Endothelial cell of umbilical vein (primary cell): ENCODE measurements at regions not wholly inside any gene's neighbourhood (a gene's known extent, or its start where the extent isn't known, plus 50 kb on each side); places are given as distances from the start of the nearest gene placed in this dataset.

Source experiments
- BruUV-seq: library from RNA; stranded (reverse); fragments of 400-500 nt; replicated peaks from 2 replicates; lab custom pipeline; 2021; lab: Mats Ljungman, UMichigan
- CTCF ChIA-PET: fragments of 300-600, 350-600 bp; sonication (Branson Sonifier 250); formaldehyde crosslinking; loops from one replicate; lab custom pipeline; 2021; ENCODE audit warnings: antibody characterized with exemption, inconsistent platforms; lab: Charles Lee
- POLR2A ChIA-PET: fragments of 300-600, 350-600 bp; sonication (Branson Sonifier 250); formaldehyde crosslinking; loops from one replicate; lab custom pipeline; 2021; ENCODE audit warnings: antibody characterized with exemption, inconsistent platforms; lab: Charles Lee
- DNase-seq: peaks from one replicate; pipeline ENCODE4 v3.0.0-alpha.2; 2011; ENCODE audit warnings: low read depth, low spot score
- FAIRE-seq: peaks from 2 replicates; lab custom pipeline; 2011; peaks lifted over from hg19 to GRCh38; lab: Jason Lieb, UNC
- H2AFZ ChIP-seq: 2 replicates; pipeline ENCODE4 v1.6.0; 2012; ENCODE audit warnings: low read depth, low read length, control low read depth, inconsistent platforms
- H3K27ac ChIP-seq: 2 replicates; pipeline ENCODE4 v1.5.1; 2011; ENCODE audit warnings: low read depth, mild to moderate bottlenecking, control low read depth, low read length, moderate library complexity; ENCODE audit not compliant: insufficient read depth
- H3K27me3 ChIP-seq, 2 experiments: 2 replicates each; pipeline versions ENCODE4 v1.6.0 to v1.6.1; 2011; ENCODE audit warnings: low read length in 2 of 2, mixed read lengths in 1 of 2; ENCODE audit not compliant: control insufficient read depth in 2 of 2, insufficient read depth in 2 of 2
- H3K36me3 ChIP-seq, 2 experiments: 2 replicates in 1 of 2; 3 replicates in 1 of 2; pipeline ENCODE4 v1.5.1; 2011; ENCODE audit warnings: low read length in 2 of 2, mild to moderate bottlenecking in 1 of 2, moderate library complexity in 1 of 2; ENCODE audit not compliant: control insufficient read depth in 2 of 2, insufficient read depth in 2 of 2; ENCODE audit errors: extremely low read depth in 1 of 2
- H3K4me1 ChIP-seq: 3 replicates; pipeline ENCODE4 v1.5.1; 2011; ENCODE audit warnings: mild to moderate bottlenecking, low read length; ENCODE audit not compliant: control insufficient read depth, insufficient read depth; ENCODE audit errors: extremely low read depth
- H3K4me2 ChIP-seq: 2 replicates; pipeline ENCODE4 v1.6.1; 2011; ENCODE audit warnings: low read length, control low read depth, mixed read lengths; ENCODE audit not compliant: insufficient read depth
- H3K4me3 ChIP-seq, 3 experiments: fragments of 200-600 bp in 1 of 3; sonication (generic), shearing (Covaris generic) in 1 of 3; replicated peaks in 1 of 3; 2 replicates each; pipeline ENCODE4 v1.5.1; 2011 to 2016; ENCODE audit warnings: control low read depth in 3 of 3, low read length in 3 of 3, mild to moderate bottlenecking in 2 of 3, inconsistent platforms in 1 of 3, low read depth in 1 of 3, moderate library complexity in 1 of 3; ENCODE audit not compliant: insufficient read depth in 1 of 3
- H3K79me2 ChIP-seq: 2 replicates; pipeline ENCODE4 v1.6.0; 2012; ENCODE audit warnings: low read length, inconsistent platforms; ENCODE audit not compliant: control insufficient read depth, insufficient read depth
- H3K9ac ChIP-seq: replicated peaks from 2 replicates; pipeline ENCODE3; 2011; ENCODE audit warnings: low read length, control low read depth; ENCODE audit not compliant: insufficient read depth; ENCODE audit errors: extremely low read depth
- H3K9me1 ChIP-seq: replicated peaks from 3 replicates; pipeline ENCODE4 v1.6.0; 2011; ENCODE audit warnings: mild to moderate bottlenecking, low read length; ENCODE audit not compliant: control insufficient read depth, insufficient read depth; ENCODE audit errors: extremely low read depth
- H3K9me3 ChIP-seq: replicated peaks from 2 replicates; pipeline ENCODE4 v1.5.1; 2012; ENCODE audit warnings: low read length, inconsistent platforms; ENCODE audit not compliant: control insufficient read depth, insufficient read depth
- H4K20me1 ChIP-seq: replicated peaks from 2 replicates; pipeline ENCODE3; 2011; ENCODE audit warnings: mild to moderate bottlenecking, low read length; ENCODE audit not compliant: control insufficient read depth, insufficient read depth; ENCODE audit errors: extremely low read depth
- CTCF ChIP-seq, 2 donors: IDR thresholded peaks; 1 replicate in 1 of 2; 2 replicates in 1 of 2; pipeline ENCODE4 v1.5.1; 2011; ENCODE audit warnings: low read length in 2 of 2, mild to moderate bottlenecking in 2 of 2, moderate library complexity in 2 of 2, control low read depth in 1 of 2, inconsistent platforms in 1 of 2, low read depth in 1 of 2; ENCODE audit not compliant: insufficient read depth in 1 of 2; ENCODE audit errors: extremely low read depth in 1 of 2
- EZH2 ChIP-seq: IDR thresholded peaks from 2 replicates; pipeline ENCODE4 v1.6.1; 2012; ENCODE audit warnings: borderline replicate concordance, low read depth, mild to moderate bottlenecking, moderate library complexity, low read length, inconsistent platforms; ENCODE audit not compliant: severe bottlenecking
- GATA2 ChIP-seq: IDR thresholded peaks from 2 replicates; pipeline ENCODE4 v1.7.0; 2011; ENCODE audit warnings: low read depth, mild to moderate bottlenecking, moderate library complexity, mixed read lengths, low read length; ENCODE audit not compliant: insufficient read length, insufficient read depth
- MYC ChIP-seq: IDR thresholded peaks from one replicate; pipeline ENCODE4 v1.6.1; 2011; ENCODE audit warnings: mild to moderate bottlenecking, low read depth, low read length
- POLR2A ChIP-seq: IDR thresholded peaks from 2 replicates; pipeline ENCODE4 v1.6.1; 2012; ENCODE audit warnings: low read depth, mild to moderate bottlenecking, control low read depth, low read length
- POLR2AphosphoS5 ChIP-seq: IDR thresholded peaks from 2 replicates; pipeline ENCODE4 v1.6.1; 2012; ENCODE audit warnings: low read depth, mild to moderate bottlenecking, control low read depth, low read length, moderate library complexity; ENCODE audit not compliant: insufficient read depth
- dilution Hi-C: fragments of 300-500 bp; cut with MboI; formaldehyde crosslinking; loops from one replicate; pipeline ENCODE4 v1.15.0; 2019; ENCODE audit warnings: low sequenced_read_pairs; ENCODE audit not compliant: extremely low pct_ligation_motif_present
- intact Hi-C: fragments of 100-400 bp; cut with micrococcal nuclease; formaldehyde crosslinking; loops from one replicate; pipeline ENCODE4 v1.10.0; 2022
- TF ChIP-seq, protein P1 (sequence below): IDR thresholded peaks from 2 replicates; pipeline ENCODE4 v1.6.1; 2011; ENCODE audit not compliant: insufficient read depth, insufficient read length

GRCh38 chrX:94361241-94361640 is 687.2 kb downstream of the FAM133A start:
- BruUV-seq: no TSS peak
- dilution Hi-C loops (no loop called here), intact Hi-C loops (no loop called here)
- no peak for TF ChIP-seq CTCF (IDR thresholded peaks at IDR 0.05; ENCODE audit: extremely low read depth in 1 of 2, insufficient read depth in 1 of 2, low read depth in 1 of 2, low read length in 2 of 2)
- no peak for TF ChIP-seq POLR2A
- TF ChIP-seq, protein P1, sequence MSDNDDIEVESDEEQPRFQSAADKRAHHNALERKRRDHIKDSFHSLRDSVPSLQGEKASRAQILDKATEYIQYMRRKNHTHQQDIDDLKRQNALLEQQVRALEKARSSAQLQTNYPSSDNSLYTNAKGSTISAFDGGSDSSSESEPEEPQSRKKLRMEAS: no peak
- no peak for TF ChIP-seq GATA2
- no peak for TF ChIP-seq POLR2AphosphoS5
- no peak for TF ChIP-seq MYC
- no peak for TF ChIP-seq EZH2
- Histone ChIP-seq H3K9me1 (no peaks in the 10 kb centered on the region), H3K27me3 (no peaks in the 10 kb centered on the region), H3K79me2 (no peaks in the 10 kb centered on the region), H3K36me3 (no peaks in the 10 kb centered on the region), H3K4me2 (no peak overlapping the region), H3K9ac (no peak overlapping the region), H2AFZ (no peak overlapping the region), H4K20me1 (no peaks in the 10 kb centered on the region), H3K9me3 (no peaks in the 10 kb centered on the region), H3K4me1 (no peaks in the 10 kb centered on the region), H3K27ac (no peak overlapping the region), H3K4me3 (no peak overlapping the region)
- ChIA-PET CTCF (no interaction called here), POLR2A (no interaction called here)
- DNase-seq: no peak
- FAIRE-seq: no peak
